Posterior cingulate gyrus (tissue), 11 donors: ENCODE measurements at regions not wholly inside any gene's neighbourhood (a gene's known extent, or its start where the extent isn't known, plus 50 kb on each side); places are given as distances from the start of the nearest gene placed in this dataset.

ENCODE experiments used
- DNase-seq, 10 donors: peaks; one replicate each; pipeline versions ENCODE4 v3.0.0 to v3.0.0-alpha.2; 2020 to 2021; ENCODE audit warnings: mixed read lengths in 3 of 10
- intact Hi-C: fragments of 100-400 bp; cut with DNase I; formaldehyde crosslinking; loops from one replicate; pipeline ENCODE4 v1.15.1; 2023

GRCh38 chr1:34685225-34685624, 69.6 kb upstream of the GJB5 start:
- peak in 1 of 10 donors; percentile 13 for DNase-seq
- intact Hi-C loops, result no loop called here

- intact Hi-C loops, result no loop called here
- DNase-seq, result peak in 1 of 10 donors; percentile 39
Observed at GRCh38 chr1:34686531-34686930, 68.3 kb upstream of the GJB5 start.

- DNase-seq, result peak in 2 of 10 donors; percentile 20 to 73
- intact Hi-C loops, result no loop called here
Observed at GRCh38 chr1:34688006-34688741, 66.7 kb upstream of the GJB5 start.

- DNase-seq, result no peak
- intact Hi-C loops, result no loop called here
Observed at GRCh38 chr1:34690269-34690668, 64.6 kb upstream of the GJB5 start.

- intact Hi-C loops, result no loop called here
- DNase-seq, result peak in 1 of 10 donors; percentile 37
Observed at GRCh38 chr1:34693081-34693480, 61.8 kb upstream of the GJB5 start.

GRCh38 chr1:34694383-34694782, 60.5 kb upstream of the GJB5 start:
- intact Hi-C loops, result no loop called here

GRCh38 chr1:34695580-34695979, 59.3 kb upstream of the GJB5 start:
- no peak for DNase-seq

More at GRCh38 chr1:34694383-34694782, 60.5 kb upstream of the GJB5 start:
- peak in 1 of 10 donors; percentile 2 for DNase-seq

GRCh38 chr1:34696230-34696629, 58.6 kb upstream of the GJB5 start:
- DNase-seq, result no peak
- intact Hi-C loops, result no loop called here

More at GRCh38 chr1:34695580-34695979, 59.3 kb upstream of the GJB5 start:
- intact Hi-C loops, result no loop called here

- intact Hi-C loops, result no loop called here
- DNase-seq, result no peak
Observed at GRCh38 chr1:34696981-34697380, 57.9 kb upstream of the GJB5 start.

GRCh38 chr1:34697818-34698217, 57.0 kb upstream of the GJB5 start:
- intact Hi-C loops, result no loop called here
- no peak for DNase-seq

- intact Hi-C loops, result no loop called here
- no peak for DNase-seq
Observed at GRCh38 chr1:34701326-34702060, 53.4 kb upstream of the GJB5 start.
